Endothelial cell of umbilical vein (primary cell): ENCODE measurements at regions not wholly inside any gene's neighbourhood (a gene's known extent, or its start where the extent isn't known, plus 50 kb on each side); places are given as distances from the start of the nearest gene placed in this dataset.
"Not testable (repeated sequence)": the region's sequence is repeated elsewhere in the genome, so short reads cannot be mapped to it uniquely, and the experiment has no call there.

Experiments
- CTCF ChIP-seq, 2 donors: IDR thresholded peaks; 1 replicate in 1 of 2; 2 replicates in 1 of 2; pipeline ENCODE4 v1.5.1; 2011; ENCODE audit warnings: low read length in 2 of 2, mild to moderate bottlenecking in 2 of 2, moderate library complexity in 2 of 2, control low read depth in 1 of 2, inconsistent platforms in 1 of 2, low read depth in 1 of 2; ENCODE audit not compliant: insufficient read depth in 1 of 2; ENCODE audit errors: extremely low read depth in 1 of 2
- EZH2 ChIP-seq: IDR thresholded peaks from 2 replicates; pipeline ENCODE4 v1.6.1; 2012; ENCODE audit warnings: borderline replicate concordance, low read depth, mild to moderate bottlenecking, moderate library complexity, low read length, inconsistent platforms; ENCODE audit not compliant: severe bottlenecking
- JUN ChIP-seq: IDR thresholded peaks from 2 replicates; pipeline ENCODE4 v1.6.1; 2011; ENCODE audit warnings: borderline replicate concordance, low read depth; ENCODE audit not compliant: insufficient read length, insufficient read depth
- POLR2AphosphoS5 ChIP-seq: IDR thresholded peaks from 2 replicates; pipeline ENCODE4 v1.6.1; 2012; ENCODE audit warnings: low read depth, mild to moderate bottlenecking, control low read depth, low read length, moderate library complexity; ENCODE audit not compliant: insufficient read depth

- TF ChIP-seq JUN; POLR2AphosphoS5; EZH2; CTCF (IDR thresholded peaks at IDR 0.05; ENCODE audit: extremely low read depth in 1 of 2, insufficient read depth in 1 of 2, low read depth in 1 of 2, low read length in 2 of 2): not testable (repeated sequence)
These were observed 1740.0 kb upstream of the RAG2 start for GRCh38 chr11:38338022-38338421.
